BJ (cell line): ENCODE measurements at regions not wholly inside any gene's neighbourhood (a gene's known extent, or its start where the extent isn't known, plus 50 kb on each side); places are given as distances from the start of the nearest gene placed in this dataset.

Experiments
- CTCF ChIA-PET: fragments of 350-600 bp; formaldehyde crosslinking; extraction: SDS; loops from one replicate; lab custom pipeline; 2021; ENCODE audit warnings: antibody characterized with exemption, inconsistent platforms; lab: Yijun Ruan, JAX
- POLR2A ChIA-PET: fragments of 300-600 bp; sonication (Branson Sonifier 250); formaldehyde crosslinking; extraction: SDS; loops from one replicate; lab custom pipeline; 2021; ENCODE audit warnings: antibody characterized with exemption; lab: Charles Lee
- DNase-seq: peaks from one replicate; pipeline ENCODE4 v3.0.0-alpha.2; 2011; ENCODE audit warnings: low read depth
- H3K27me3 ChIP-seq: 2 replicates; pipeline ENCODE4 v1.6.0; 2011; ENCODE audit warnings: low read length; ENCODE audit not compliant: control insufficient read depth, insufficient read depth
- H3K36me3 ChIP-seq: 2 replicates; pipeline ENCODE4 v1.5.1; 2011; ENCODE audit warnings: low read length; ENCODE audit not compliant: control insufficient read depth, insufficient read depth
- H3K4me3 ChIP-seq: 2 replicates; pipeline ENCODE4 v1.5.1; 2011; ENCODE audit warnings: low read depth, mild to moderate bottlenecking, control low read depth, low read length
- CTCF ChIP-seq: IDR thresholded peaks from 2 replicates; pipeline ENCODE4 v1.5.1; 2011; ENCODE audit warnings: low read depth, mild to moderate bottlenecking, control low read depth, inconsistent platforms, low read length, moderate library complexity; ENCODE audit not compliant: insufficient read depth

- no peak for DNase-seq
- ChIA-PET POLR2A (no interaction called here), CTCF (interaction anchor here (0.9 to 1.7 kb wide), 2 partner anchors 10 to 102 kb away, joined by 3 to 6 read pairs; no protein-coding TSS in a partner anchor)
- no peak overlapping the region for H3K4me3 ChIP-seq
- no peaks in the 10 kb centered on the region for H3K27me3 ChIP-seq
- no peaks in the 10 kb centered on the region for H3K36me3 ChIP-seq
- TF ChIP-seq CTCF, result no peak
Observed at GRCh38 chr19:33879818-33880575, 83.3 kb downstream of the KCTD15 start.

GRCh38 chr19:33883859-33884519 is 87.3 kb downstream of the KCTD15 start:
- ChIA-PET CTCF (interaction anchor here (1.0 to 1.2 kb wide), 2 partner anchors 89 to 106 kb away, joined by 4 to 5 read pairs; no protein-coding TSS in a partner anchor), POLR2A (no interaction called here)
- no peak for TF ChIP-seq CTCF
- DNase-seq, result no peak
- Histone ChIP-seq H3K27me3 (no peaks in the 10 kb centered on the region), H3K4me3 (no peak overlapping the region), H3K36me3 (no peaks in the 10 kb centered on the region)

- no peak for DNase-seq
- Histone ChIP-seq H3K4me3 (no peak overlapping the region), H3K36me3 (no peaks in the 10 kb centered on the region), H3K27me3 (no peaks in the 10 kb centered on the region)
- ChIA-PET POLR2A (no interaction called here), CTCF (no interaction called here)
- no peak for TF ChIP-seq CTCF
Observed at GRCh38 chr19:33885236-33885635, 88.6 kb downstream of the KCTD15 start.

- H3K27me3 ChIP-seq, result no peaks in the 10 kb centered on the region
- POLR2A ChIA-PET, result no interaction called here
- TF ChIP-seq CTCF, result no peak
- no peak for DNase-seq
- no peaks in the 10 kb centered on the region for H3K36me3 ChIP-seq
- CTCF ChIA-PET, result interaction anchor here (1.0 kb wide), 1 partner anchor 117 kb away, joined by 3 read pairs; no protein-coding TSS in a partner anchor
- H3K4me3 ChIP-seq, result no peak overlapping the region
Observed at GRCh38 chr19:33887891-33888290, 91.2 kb downstream of the KCTD15 start.

- Histone ChIP-seq H3K36me3 (no peaks in the 10 kb centered on the region), H3K4me3 (no peak overlapping the region), H3K27me3 (no peaks in the 10 kb centered on the region)
- DNase-seq, result no peak
- POLR2A ChIA-PET, result no interaction called here
- CTCF ChIA-PET, result no interaction called here
- TF ChIP-seq CTCF, result no peak
Observed at GRCh38 chr19:33888665-33889064, 92.0 kb downstream of the KCTD15 start.
